WTC11 (cell line): ENCODE measurements at regions not wholly inside any gene's neighbourhood (a gene's known extent, or its start where the extent isn't known, plus 50 kb on each side); places are given as distances from the start of the nearest gene placed in this dataset.

ENCODE experiments used
- ATAC-seq: fragments of 200-7000 bp; cut with Tn5 transposase; 2 replicates; pipeline ENCODE4 v1.10.0; 2021; ENCODE audit warnings: mild to moderate bottlenecking, moderate library complexity
- CTCF ChIA-PET: fragments of 300-600 bp; sonication (Branson Sonifier 250); formaldehyde crosslinking; loops from one replicate; lab custom pipeline; 2021; ENCODE audit warnings: antibody characterized with exemption; lab: Charles Lee
- POLR2A ChIA-PET: fragments of 350-600 bp; sonication (Branson Sonifier 250); formaldehyde crosslinking; loops from one replicate; lab custom pipeline; 2021; ENCODE audit warnings: antibody characterized with exemption; lab: Charles Lee
- DNase-seq: peaks from one replicate; pipeline ENCODE4 v3.0.0; 2021; ENCODE audit warnings: low spot score
- H3K27ac Mint-ChIP-seq: 2 replicates; pipeline ENCODE4 v1.8.0; 2021; ENCODE audit warnings: mixed read lengths
- H3K27me3 Mint-ChIP-seq: 2 replicates; pipeline ENCODE4 v1.8.0; 2021; ENCODE audit warnings: low read depth, mild to moderate bottlenecking, moderate library complexity, mixed read lengths
- H3K36me3 Mint-ChIP-seq: 2 replicates; pipeline ENCODE4 v1.8.0; 2021; ENCODE audit warnings: mixed read lengths
- H3K4me1 Mint-ChIP-seq: 2 replicates; pipeline ENCODE4 v1.8.0; 2022; ENCODE audit warnings: mixed read lengths
- H3K4me3 Mint-ChIP-seq: 2 replicates; pipeline ENCODE4 v1.8.0; 2021; ENCODE audit warnings: mild to moderate bottlenecking, moderate library complexity, mixed read lengths
- H3K9me3 Mint-ChIP-seq: 2 replicates; pipeline ENCODE4 v1.8.0; 2021; ENCODE audit warnings: mixed read lengths
- AFF4 ChIP-seq: sonication (generic); formaldehyde crosslinking; IDR thresholded peaks from 2 replicates; pipeline ENCODE4 v1.8.1; 2023; ENCODE audit warnings: mild to moderate bottlenecking, missing genetic modification reagents, borderline replicate concordance
- CDX4 ChIP-seq: fragments of 250-450 bp; sonication (Bioruptor Pico); IDR thresholded peaks from 2 replicates; pipeline ENCODE4 v1.9.0; 2021; ENCODE audit warnings: moderate library complexity, mild to moderate bottlenecking, inconsistent platforms, borderline replicate concordance
- CREB1 ChIP-seq: sonication (generic); formaldehyde crosslinking; IDR thresholded peaks from 2 replicates; pipeline ENCODE4 v1.8.0; 2023; ENCODE audit warnings: mild to moderate bottlenecking, missing genetic modification reagents
- E2F5 ChIP-seq: sonication (generic); formaldehyde crosslinking; IDR thresholded peaks from 2 replicates; pipeline ENCODE4 v1.8.1; 2022; ENCODE audit warnings: mild to moderate bottlenecking, moderate library complexity, missing genetic modification reagents
- ERG ChIP-seq: fragments of 250-450 bp; sonication (Bioruptor Pico); IDR thresholded peaks from 2 replicates; pipeline ENCODE4 v1.8.0; 2021; ENCODE audit warnings: mild to moderate bottlenecking
- JAZF1 ChIP-seq: fragments of 250-450 bp; sonication (Bioruptor Pico); IDR thresholded peaks from 2 replicates; pipeline ENCODE4 v1.9.0; 2021; ENCODE audit warnings: moderate library complexity, mild to moderate bottlenecking, inconsistent platforms
- JUN ChIP-seq: sonication (generic); formaldehyde crosslinking; IDR thresholded peaks from 2 replicates; pipeline ENCODE4 v1.8.0; 2023; ENCODE audit warnings: mild to moderate bottlenecking, missing genetic modification reagents
- KAT7 ChIP-seq: sonication (generic); formaldehyde crosslinking; IDR thresholded peaks from 2 replicates; pipeline ENCODE4 v1.8.1; 2023; ENCODE audit warnings: missing genetic modification reagents, mild to moderate bottlenecking, borderline replicate concordance
- MAX ChIP-seq: sonication (generic); formaldehyde crosslinking; IDR thresholded peaks from 2 replicates; pipeline ENCODE4 v1.8.0; 2022; ENCODE audit warnings: mild to moderate bottlenecking, missing genetic modification reagents
- NFE2L1 ChIP-seq: sonication (generic); formaldehyde crosslinking; IDR thresholded peaks from 2 replicates; pipeline ENCODE4 v1.8.1; 2023; ENCODE audit warnings: missing genetic modification reagents
- NFYB ChIP-seq: sonication (generic); formaldehyde crosslinking; conservative IDR thresholded peaks from 2 replicates; pipeline ENCODE4 v1.8.0; 2022; ENCODE audit warnings: low read depth, missing genetic modification reagents
- PRDM15 ChIP-seq: sonication (generic); formaldehyde crosslinking; IDR thresholded peaks from 2 replicates; pipeline ENCODE4 v1.8.0; 2022; ENCODE audit warnings: missing genetic modification reagents
- SOX15 ChIP-seq: fragments of 250-450 bp; sonication (Bioruptor Pico); IDR thresholded peaks from 2 replicates; pipeline ENCODE4 v1.9.0; 2021; ENCODE audit warnings: mild to moderate bottlenecking
- TEAD4 ChIP-seq: sonication (generic); formaldehyde crosslinking; IDR thresholded peaks from 2 replicates; pipeline ENCODE4 v1.8.0; 2022; ENCODE audit warnings: mild to moderate bottlenecking, missing genetic modification reagents
- USF1 ChIP-seq: sonication (generic); formaldehyde crosslinking; IDR thresholded peaks from 2 replicates; pipeline ENCODE4 v1.8.0; 2022; ENCODE audit warnings: mild to moderate bottlenecking, missing genetic modification reagents
- ZNF121 ChIP-seq: sonication (generic); formaldehyde crosslinking; IDR thresholded peaks from 2 replicates; pipeline ENCODE4 v1.8.0; 2023; ENCODE audit warnings: missing genetic modification reagents
- ZNF416 ChIP-seq: fragments of 250-450 bp; sonication (Bioruptor Pico); IDR thresholded peaks from 2 replicates; pipeline ENCODE4 v1.9.0; 2021; ENCODE audit warnings: mild to moderate bottlenecking, inconsistent platforms

GRCh38 chr3:124221422-124221821, 229.5 kb upstream of the ROPN1 start:
- Mint-ChIP-seq H3K4me1 (peaks cover 23% of the 10 kb centered on the region), H3K36me3 (no peaks in the 10 kb centered on the region), H3K27me3 (peaks cover 15% of the 10 kb centered on the region), H3K9me3 (no peaks in the 10 kb centered on the region), H3K27ac (no peak overlapping the region), H3K4me3 (no peak overlapping the region)
- ChIA-PET POLR2A (no interaction called here), CTCF (no interaction called here)
- DNase-seq: no peak
- TF ChIP-seq NFE2L1 (CRISPR knock-in tag): no peak
- TF ChIP-seq ZNF416 (CRISPR knock-in tag): no peak
- TF ChIP-seq CDX4 (CRISPR knock-in tag): no peak
- no peak for ATAC-seq

GRCh38 chr3:124223853-124224252, 231.9 kb upstream of the ROPN1 start:
- no peak overlapping the region for H3K4me3 Mint-ChIP-seq
- no peak for DNase-seq
- no peak for TF ChIP-seq MAX (CRISPR knock-in tag)
- no peak for TF ChIP-seq PRDM15 (CRISPR knock-in tag)
- no peak for TF ChIP-seq TEAD4
- TF ChIP-seq SOX15: no peak
- TF ChIP-seq E2F5 (CRISPR knock-in tag): no peak
- TF ChIP-seq NFYB: no peak
- no peak for TF ChIP-seq KAT7 (CRISPR knock-in tag)
- no peak for TF ChIP-seq JAZF1 (CRISPR knock-in tag)
- TF ChIP-seq JUN (CRISPR knock-in tag): no peak
- no peak for TF ChIP-seq USF1
- no peak for TF ChIP-seq ZNF121
- no peak for TF ChIP-seq AFF4 (CRISPR knock-in tag)
- TF ChIP-seq ERG: no peak
- no peak for TF ChIP-seq CREB1 (CRISPR knock-in tag)
- ChIA-PET POLR2A (no interaction called here), CTCF (no interaction called here)
- peaks cover 15% of the 10 kb centered on the region for H3K27me3 Mint-ChIP-seq
- ATAC-seq: peak; percentile 51
- peaks cover 23% of the 10 kb centered on the region for H3K4me1 Mint-ChIP-seq
- peaks cover 7% of the 10 kb centered on the region for H3K36me3 Mint-ChIP-seq
- H3K9me3 Mint-ChIP-seq: peaks cover 14% of the 10 kb centered on the region
- H3K27ac Mint-ChIP-seq: no peak overlapping the region
